ENCODE measurements at regions not wholly inside any gene's neighbourhood (a gene's known extent, or its start where the extent isn't known, plus 50 kb on each side); places are given as distances from the start of the nearest gene placed in this dataset.

- no peak for TF ChIP-seq ZFX (IDR thresholded peaks at IDR 0.05)
- no peak for TF ChIP-seq CTCF (conservative IDR thresholded peaks at IDR 0.05)
- H3K27ac ChIP-seq, result no peak overlapping the region
Measured at GRCh38 chr2:150630587-150631235, 143.2 kb upstream of the RND3 start.

GRCh38 chr2:150627526-150627925 is 140.1 kb upstream of the RND3 start:
- TF ChIP-seq ZFX (IDR thresholded peaks at IDR 0.05) (no peak), CTCF (conservative IDR thresholded peaks at IDR 0.05) (no peak)
- H3K27ac ChIP-seq, result no peak overlapping the region

GRCh38 chr2:150626934-150627411 is 139.5 kb upstream of the RND3 start:
- TF ChIP-seq CTCF (conservative IDR thresholded peaks at IDR 0.05), result no peak
- no peak for TF ChIP-seq ZFX (IDR thresholded peaks at IDR 0.05)

GRCh38 chr2:150625741-150626140 is 138.3 kb upstream of the RND3 start:
- TF ChIP-seq ZFX (IDR thresholded peaks at IDR 0.05) (no peak), CTCF (conservative IDR thresholded peaks at IDR 0.05) (no peak)
- H3K27ac ChIP-seq, result no peak overlapping the region

More at GRCh38 chr2:150626934-150627411, 139.5 kb upstream of the RND3 start:
- H3K27ac ChIP-seq, result no peak overlapping the region

- TF ChIP-seq CTCF (conservative IDR thresholded peaks at IDR 0.05), result no peak
- no peak for TF ChIP-seq ZFX (IDR thresholded peaks at IDR 0.05)
- no peak overlapping the region for H3K27ac ChIP-seq
Measured at GRCh38 chr2:150625303-150625702, 137.8 kb upstream of the RND3 start.

- H3K27ac ChIP-seq, result no peak overlapping the region
- no peak for TF ChIP-seq CTCF (conservative IDR thresholded peaks at IDR 0.05)
- TF ChIP-seq ZFX (IDR thresholded peaks at IDR 0.05), result no peak
Measured at GRCh38 chr2:150624001-150624401, 136.5 kb upstream of the RND3 start.

- H3K27ac ChIP-seq, result no peak overlapping the region
- TF ChIP-seq ZFX (IDR thresholded peaks at IDR 0.05) (no peak), CTCF (conservative IDR thresholded peaks at IDR 0.05) (no peak)
Measured at GRCh38 chr2:150621526-150622213, 134.2 kb upstream of the RND3 start.
